ENCODE measurements at regions not wholly inside any gene's neighbourhood (a gene's known extent, or its start where the extent isn't known, plus 50 kb on each side); places are given as distances from the start of the nearest gene placed in this dataset.

DNA sequence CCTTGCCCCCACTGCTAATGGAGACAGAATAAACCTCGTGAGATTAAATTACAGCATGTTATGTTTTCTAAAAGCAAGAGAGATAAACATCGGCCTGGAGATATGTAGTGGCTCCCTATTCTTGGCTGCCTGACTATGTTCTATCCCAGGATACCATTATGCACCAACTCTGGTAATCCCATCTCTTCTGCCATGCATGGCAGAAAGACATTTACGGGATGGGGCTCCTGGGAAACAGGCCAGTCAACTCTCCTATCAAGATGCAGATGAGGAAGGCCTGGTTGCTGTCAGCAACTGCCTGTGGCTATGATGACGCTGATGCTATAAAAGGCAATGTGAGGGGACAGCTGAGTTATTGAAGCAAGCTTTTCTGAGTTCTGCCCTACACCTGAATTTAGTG lies 166.2 kb upstream of the VCX3A start:
- in situ Hi-C loops (cut with MboI; ENCODE audit: low pct_unique_long_range_greater_than_20kb, low sequenced_read_pairs, unreplicated experiment): no loop called here
- TF ChIP-seq, protein P1, sequence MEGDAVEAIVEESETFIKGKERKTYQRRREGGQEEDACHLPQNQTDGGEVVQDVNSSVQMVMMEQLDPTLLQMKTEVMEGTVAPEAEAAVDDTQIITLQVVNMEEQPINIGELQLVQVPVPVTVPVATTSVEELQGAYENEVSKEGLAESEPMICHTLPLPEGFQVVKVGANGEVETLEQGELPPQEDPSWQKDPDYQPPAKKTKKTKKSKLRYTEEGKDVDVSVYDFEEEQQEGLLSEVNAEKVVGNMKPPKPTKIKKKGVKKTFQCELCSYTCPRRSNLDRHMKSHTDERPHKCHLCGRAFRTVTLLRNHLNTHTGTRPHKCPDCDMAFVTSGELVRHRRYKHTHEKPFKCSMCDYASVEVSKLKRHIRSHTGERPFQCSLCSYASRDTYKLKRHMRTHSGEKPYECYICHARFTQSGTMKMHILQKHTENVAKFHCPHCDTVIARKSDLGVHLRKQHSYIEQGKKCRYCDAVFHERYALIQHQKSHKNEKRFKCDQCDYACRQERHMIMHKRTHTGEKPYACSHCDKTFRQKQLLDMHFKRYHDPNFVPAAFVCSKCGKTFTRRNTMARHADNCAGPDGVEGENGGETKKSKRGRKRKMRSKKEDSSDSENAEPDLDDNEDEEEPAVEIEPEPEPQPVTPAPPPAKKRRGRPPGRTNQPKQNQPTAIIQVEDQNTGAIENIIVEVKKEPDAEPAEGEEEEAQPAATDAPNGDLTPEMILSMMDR (IDR thresholded peaks at IDR 0.05; ENCODE audit: extremely low read depth, insufficient read depth, missing control alignments): no peak
- DNase-seq (ENCODE audit: low spot score): no peak

DNA sequence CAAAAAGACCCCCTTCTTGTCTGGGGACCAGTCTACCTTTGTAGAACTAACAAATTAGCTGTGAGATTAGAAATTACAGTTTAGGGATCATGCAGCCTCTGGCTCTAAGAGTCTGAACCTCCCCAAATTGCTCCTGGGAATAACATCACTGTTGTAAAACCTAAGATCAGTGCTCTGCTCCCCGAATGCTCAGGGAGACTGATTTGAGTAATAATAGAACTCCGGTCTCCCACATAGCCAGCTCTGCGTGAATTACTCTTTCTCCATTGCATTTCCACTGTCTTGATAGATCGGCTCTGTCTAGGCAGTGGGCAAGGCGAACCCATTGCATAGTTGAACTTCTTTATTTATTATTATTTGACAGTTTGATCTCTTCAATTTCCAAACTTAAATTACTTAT lies 160.8 kb upstream of the VCX3A start:
- no peak for DNase-seq (ENCODE audit: low spot score)
- TF ChIP-seq, protein P1 (IDR thresholded peaks at IDR 0.05; ENCODE audit: extremely low read depth, insufficient read depth, missing control alignments): no peak
- in situ Hi-C loops (cut with MboI; ENCODE audit: low pct_unique_long_range_greater_than_20kb, low sequenced_read_pairs, unreplicated experiment): no loop called here

DNA sequence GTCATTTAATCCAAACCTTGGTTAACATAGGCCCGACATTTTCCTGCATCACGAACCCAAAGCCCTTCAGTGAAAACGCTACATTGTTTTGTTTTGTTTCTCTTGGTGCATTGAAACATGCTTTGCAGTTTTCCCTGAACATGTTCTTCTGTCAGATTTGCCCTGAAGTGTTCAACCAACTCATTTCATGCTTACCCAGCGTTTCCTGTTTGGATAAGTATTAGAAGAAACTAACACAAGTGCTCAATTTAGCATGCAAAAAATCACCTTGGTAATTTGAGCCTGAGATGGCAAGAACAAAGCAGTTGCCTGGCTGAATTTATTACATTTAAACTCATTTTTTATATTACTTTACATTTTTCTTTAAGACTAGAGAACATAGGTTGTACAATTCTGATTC lies 160.1 kb upstream of the VCX3A start:
- in situ Hi-C loops (cut with MboI; ENCODE audit: low pct_unique_long_range_greater_than_20kb, low sequenced_read_pairs, unreplicated experiment): no loop called here
- DNase-seq (ENCODE audit: low spot score): no peak
- TF ChIP-seq, protein P1 (IDR thresholded peaks at IDR 0.05; ENCODE audit: extremely low read depth, insufficient read depth, missing control alignments): no peak

- no peak for DNase-seq (ENCODE audit: low spot score)
- TF ChIP-seq, protein P1 (IDR thresholded peaks at IDR 0.05; ENCODE audit: extremely low read depth, insufficient read depth, missing control alignments): no peak
- in situ Hi-C loops (cut with MboI; ENCODE audit: low pct_unique_long_range_greater_than_20kb, low sequenced_read_pairs, unreplicated experiment): no loop called here
Observed at GRCh38 chrX:6694221-6694620, 159.3 kb upstream of the VCX3A start.

- TF ChIP-seq, protein P1 (IDR thresholded peaks at IDR 0.05; ENCODE audit: extremely low read depth, insufficient read depth, missing control alignments): no peak
- in situ Hi-C loops (cut with MboI; ENCODE audit: low pct_unique_long_range_greater_than_20kb, low sequenced_read_pairs, unreplicated experiment): no loop called here
- DNase-seq (ENCODE audit: low spot score): no peak
Observed at GRCh38 chrX:6693051-6693450, 158.1 kb upstream of the VCX3A start.

DNA sequence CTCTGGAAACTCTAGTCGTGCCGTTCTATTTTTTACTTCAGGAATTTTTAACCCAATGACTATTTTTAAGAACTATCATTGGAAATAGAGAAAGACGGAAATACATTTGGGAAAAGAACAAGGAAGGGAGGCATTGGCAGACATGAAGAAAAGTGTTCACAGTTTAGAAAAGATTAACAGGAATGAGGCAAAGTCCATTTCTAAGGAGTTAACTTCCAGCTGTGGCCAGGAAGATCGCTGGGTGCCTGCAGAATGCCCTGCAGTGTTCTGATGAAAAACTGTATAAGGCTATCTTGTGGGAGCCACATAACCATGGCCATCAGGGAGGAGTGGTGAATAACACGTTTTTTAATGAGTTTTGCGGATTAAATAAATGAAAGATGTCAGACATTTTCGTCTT lies 150.6 kb upstream of the VCX3A start:
- TF ChIP-seq, protein P1 (IDR thresholded peaks at IDR 0.05; ENCODE audit: extremely low read depth, insufficient read depth, missing control alignments): no peak
- in situ Hi-C loops (cut with MboI; ENCODE audit: low pct_unique_long_range_greater_than_20kb, low sequenced_read_pairs, unreplicated experiment): no loop called here
- no peak for DNase-seq (ENCODE audit: low spot score)

- in situ Hi-C loops (cut with MboI; ENCODE audit: low pct_unique_long_range_greater_than_20kb, low sequenced_read_pairs, unreplicated experiment): no loop called here
- DNase-seq (ENCODE audit: low spot score): no peak
- TF ChIP-seq, protein P1 (IDR thresholded peaks at IDR 0.05; ENCODE audit: extremely low read depth, insufficient read depth, missing control alignments): no peak
Observed at GRCh38 chrX:6683353-6683752, 148.4 kb upstream of the VCX3A start.

All from GM13977 (cell line).